ENCODE measurements at regions not wholly inside any gene's neighbourhood (a gene's known extent, or its start where the extent isn't known, plus 50 kb on each side); places are given as distances from the start of the nearest gene placed in this dataset.

DNA sequence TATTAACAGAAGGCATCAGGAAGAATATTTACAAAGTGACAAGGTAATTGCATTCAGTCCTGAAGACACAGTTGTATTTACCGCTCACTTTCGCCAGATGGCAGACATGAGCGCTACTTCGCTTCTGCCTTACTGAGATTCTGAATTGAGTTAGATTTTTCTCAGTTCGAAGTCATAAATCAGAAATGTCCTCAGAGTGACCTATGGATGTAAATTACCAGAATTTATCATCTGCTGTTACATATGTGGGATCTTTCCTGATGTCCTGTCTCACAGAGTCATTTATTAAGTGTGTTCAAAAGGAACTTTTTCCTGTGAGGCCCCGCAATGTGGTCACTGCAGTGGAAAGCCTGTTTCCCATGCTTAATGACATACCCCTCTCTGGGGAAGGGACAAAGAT is 97.3 kb upstream of the DCLK2 start:
- ATAC-seq (replicated peaks in 1 of 2) = peak in 1 of 2 donors; percentile 49

GRCh38 chr4:149983401-149983800 is 94.8 kb upstream of the DCLK2 start:
- Mint-ChIP-seq H3K36me3 (ENCODE audit: insufficient read depth in 2 of 2) (no peaks in the 10 kb centered on the region), H3K9me3 (no peaks in the 10 kb centered on the region), H3K4me3 (no peak overlapping the region), H3K27ac (no peak overlapping the region), H3K4me1 (ENCODE audit: low read depth) (peaks cover 15% of the 10 kb centered on the region), H3K27me3 (ENCODE audit: low read depth) (peaks cover 14% of the 10 kb centered on the region)
- DNase-seq (no peak), ATAC-seq (replicated peaks in 1 of 2) (no peak)

More for the DNA sequence above, 97.3 kb upstream of the DCLK2 start:
- H3K27ac Mint-ChIP-seq = no peak overlapping the region
- no peak overlapping the region for H3K4me3 Mint-ChIP-seq
- peak; percentile 37 to 52 for DNase-seq
- H3K4me1 Mint-ChIP-seq (ENCODE audit: low read depth) = no peaks in the 10 kb centered on the region
- no peaks in the 10 kb centered on the region for H3K9me3 Mint-ChIP-seq
- H3K36me3 Mint-ChIP-seq (ENCODE audit: insufficient read depth in 2 of 2) = no peaks in the 10 kb centered on the region
- peaks cover 10% of the 10 kb centered on the region for H3K27me3 Mint-ChIP-seq (ENCODE audit: low read depth)

- H3K4me1 Mint-ChIP-seq (ENCODE audit: low read depth) = peaks cover 15% of the 10 kb centered on the region
- no peaks in the 10 kb centered on the region for H3K36me3 Mint-ChIP-seq (ENCODE audit: insufficient read depth in 2 of 2)
- no peaks in the 10 kb centered on the region for H3K9me3 Mint-ChIP-seq
- H3K27me3 Mint-ChIP-seq (ENCODE audit: low read depth) = peaks cover 9% of the 10 kb centered on the region
- DNase-seq (no peak), ATAC-seq (replicated peaks in 1 of 2) (no peak)
- no peak overlapping the region for H3K4me3 Mint-ChIP-seq
- H3K27ac Mint-ChIP-seq = no peak overlapping the region
These were observed 94.3 kb upstream of the DCLK2 start for GRCh38 chr4:149983931-149984330.

DNA sequence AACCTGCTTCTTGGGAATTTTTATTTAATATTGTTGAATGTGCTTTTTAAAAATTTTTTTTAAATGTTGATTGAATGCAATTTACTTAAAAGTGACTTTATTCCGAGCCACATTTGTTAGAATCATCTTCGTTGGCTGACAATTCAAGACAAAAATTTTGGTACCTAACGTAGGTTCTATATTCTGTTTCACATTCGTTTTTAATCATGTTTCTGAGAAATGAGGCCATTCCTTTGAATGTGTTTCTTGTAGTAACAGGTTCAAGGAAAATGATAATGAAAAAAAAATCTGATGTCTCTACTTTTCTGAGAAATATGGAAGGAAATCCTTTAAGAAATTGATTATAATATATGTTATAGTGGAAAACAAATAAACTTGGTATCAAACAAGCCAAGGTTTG is 92.3 kb upstream of the DCLK2 start:
- H3K36me3 Mint-ChIP-seq (ENCODE audit: insufficient read depth in 2 of 2) = no peaks in the 10 kb centered on the region
- no peaks in the 10 kb centered on the region for H3K9me3 Mint-ChIP-seq
- peak overlapping the region; percentile 90 for H3K27ac Mint-ChIP-seq
- H3K27me3 Mint-ChIP-seq (ENCODE audit: low read depth) = peaks cover 7% of the 10 kb centered on the region
- peak overlapping the region in 1 of 2 donors; percentile 44 for H3K4me3 Mint-ChIP-seq
- DNase-seq = no peak
- peak in 1 of 2 donors; percentile 39 for ATAC-seq (replicated peaks in 1 of 2)
- H3K4me1 Mint-ChIP-seq (ENCODE audit: low read depth) = peaks cover 15% of the 10 kb centered on the region

- Mint-ChIP-seq H3K36me3 (ENCODE audit: insufficient read depth in 2 of 2) (no peaks in the 10 kb centered on the region), H3K27ac (no peak overlapping the region), H3K4me3 (no peak overlapping the region), H3K4me1 (ENCODE audit: low read depth) (peaks cover 15% of the 10 kb centered on the region), H3K9me3 (no peaks in the 10 kb centered on the region), H3K27me3 (ENCODE audit: low read depth) (peaks cover 7% of the 10 kb centered on the region)
- no peak for DNase-seq
- no peak for ATAC-seq (replicated peaks in 1 of 2)
These were observed 91.3 kb upstream of the DCLK2 start for GRCh38 chr4:149986917-149987316.

DNA sequence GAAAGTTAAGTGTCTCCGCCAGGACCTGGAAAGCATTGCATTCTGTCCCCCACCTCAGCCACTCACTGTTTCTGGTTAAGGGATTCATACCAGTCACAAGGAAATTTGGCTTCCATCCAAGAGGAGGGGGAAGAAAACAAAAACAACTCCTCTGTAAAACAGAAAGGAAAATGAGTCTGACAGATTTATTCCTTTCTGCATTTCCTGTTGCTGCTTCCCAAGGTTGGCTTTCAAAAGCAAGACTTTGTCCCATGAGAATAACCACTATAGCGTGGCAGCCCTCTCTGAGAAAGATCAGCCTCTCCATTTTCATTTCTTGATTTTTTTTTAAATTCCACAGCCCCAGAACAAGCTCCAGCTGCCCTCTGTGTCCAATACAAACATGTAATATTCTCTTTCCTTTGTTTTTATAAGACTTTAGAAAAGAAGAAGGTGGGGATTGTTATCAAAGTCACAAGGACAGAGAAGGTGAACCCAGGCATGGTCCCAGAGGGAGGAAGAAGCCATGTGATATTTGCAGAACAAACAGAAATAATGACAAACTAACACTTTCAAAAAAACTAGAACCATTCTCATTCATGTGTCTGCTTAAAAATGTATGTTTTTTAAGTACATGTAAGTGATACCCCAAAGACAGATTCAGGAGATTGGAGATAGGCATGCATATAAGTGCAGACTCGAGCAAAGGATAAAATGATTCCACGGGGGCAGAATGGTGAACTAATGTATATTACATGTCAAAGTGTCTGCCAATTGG is 90.7 kb upstream of the DCLK2 start:
- Mint-ChIP-seq H3K4me3 (no peak overlapping the region), H3K27ac (peak overlapping the region; percentile 54), H3K9me3 (no peaks in the 10 kb centered on the region), H3K4me1 (ENCODE audit: low read depth) (peaks cover 15% of the 10 kb centered on the region), H3K36me3 (ENCODE audit: insufficient read depth in 2 of 2) (no peaks in the 10 kb centered on the region), H3K27me3 (ENCODE audit: low read depth) (peaks cover 7% of the 10 kb centered on the region)
- DNase-seq (no peak), ATAC-seq (replicated peaks in 1 of 2) (no peak)

- ATAC-seq (replicated peaks in 1 of 2) (no peak), DNase-seq (no peak)
- Mint-ChIP-seq H3K4me3 (no peak overlapping the region), H3K27ac (no peak overlapping the region), H3K36me3 (ENCODE audit: insufficient read depth in 2 of 2) (no peaks in the 10 kb centered on the region), H3K9me3 (no peaks in the 10 kb centered on the region), H3K4me1 (ENCODE audit: low read depth) (peaks cover 15% of the 10 kb centered on the region), H3K27me3 (ENCODE audit: low read depth) (peaks cover 7% of the 10 kb centered on the region)
These were observed 90.2 kb upstream of the DCLK2 start for GRCh38 chr4:149988087-149988410.

GRCh38 chr4:149993030-149993429 is 85.2 kb upstream of the DCLK2 start:
- Mint-ChIP-seq H3K4me3 (no peak overlapping the region), H3K27ac (no peak overlapping the region), H3K9me3 (no peaks in the 10 kb centered on the region), H3K36me3 (ENCODE audit: insufficient read depth in 2 of 2) (no peaks in the 10 kb centered on the region), H3K27me3 (ENCODE audit: low read depth) (no peaks in the 10 kb centered on the region), H3K4me1 (ENCODE audit: low read depth) (no peaks in the 10 kb centered on the region)
- ATAC-seq (replicated peaks in 1 of 2) (peak; percentile 61 to 83), DNase-seq (peak; percentile 4 to 13)

DNA sequence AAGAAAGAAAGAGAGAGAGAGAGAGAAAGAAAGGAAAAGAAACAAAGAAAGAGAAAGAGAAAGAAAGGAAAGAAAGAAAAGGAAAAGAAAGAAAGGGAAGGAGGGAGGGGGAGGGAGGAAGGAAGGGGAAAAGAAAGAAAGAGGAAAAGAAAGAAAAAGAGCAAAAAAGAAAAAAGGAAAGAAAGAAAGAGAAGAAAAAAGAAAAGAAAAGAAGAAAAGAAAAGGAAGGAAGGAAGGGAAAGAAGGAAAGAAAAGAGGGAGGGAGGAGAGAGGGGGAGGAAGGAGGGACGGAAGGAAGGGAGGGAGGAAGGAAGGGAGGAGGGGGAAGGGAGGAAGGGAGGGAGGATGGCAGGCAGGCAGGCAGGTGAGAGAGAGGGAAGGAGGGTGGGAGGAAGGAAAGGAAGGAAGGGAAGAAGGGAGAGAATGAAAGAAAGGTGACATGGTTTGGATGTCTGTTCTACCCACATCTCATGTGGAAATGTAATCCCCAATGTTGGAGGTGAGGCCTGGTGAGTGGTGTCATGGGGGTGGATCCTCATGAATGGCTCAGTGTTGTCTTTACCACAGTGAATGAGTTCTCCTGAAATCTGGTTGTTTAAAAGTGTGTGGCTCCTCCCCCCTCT is 83.0 kb upstream of the DCLK2 start:
- H3K27me3 Mint-ChIP-seq (ENCODE audit: low read depth) = no peaks in the 10 kb centered on the region
- no peak overlapping the region for H3K4me3 Mint-ChIP-seq
- H3K27ac Mint-ChIP-seq = peak overlapping the region; percentile 65
- ATAC-seq (replicated peaks in 1 of 2) (no peak), DNase-seq (no peak)
- H3K36me3 Mint-ChIP-seq (ENCODE audit: insufficient read depth in 2 of 2) = no peaks in the 10 kb centered on the region
- H3K9me3 Mint-ChIP-seq = no peaks in the 10 kb centered on the region
- no peaks in the 10 kb centered on the region for H3K4me1 Mint-ChIP-seq (ENCODE audit: low read depth)

DNA sequence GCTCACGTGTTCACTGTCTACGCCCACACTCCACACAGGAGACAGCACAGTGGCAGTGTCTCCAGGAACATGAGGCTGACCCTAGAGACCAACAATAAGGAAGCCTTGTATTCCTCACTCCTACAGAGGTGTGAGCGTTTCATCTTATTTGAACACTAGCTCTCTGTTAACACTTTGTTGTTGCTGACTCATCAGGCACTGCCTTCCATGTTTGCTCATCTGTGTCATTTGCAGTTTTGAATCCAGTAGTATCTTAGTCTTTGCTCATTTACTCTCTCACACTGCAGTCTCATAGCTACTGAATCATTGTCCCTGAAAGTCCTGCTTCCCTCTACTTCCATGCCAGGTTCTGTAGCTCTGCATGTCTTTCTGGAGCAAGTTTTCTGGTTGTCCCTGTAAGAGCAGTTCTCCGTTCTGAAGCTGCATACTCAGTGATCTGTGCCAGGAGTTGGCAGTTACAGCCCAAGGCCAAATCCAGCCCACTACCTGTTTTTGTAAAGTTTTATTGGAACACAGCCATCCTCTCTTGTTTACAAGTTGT is 80.3 kb upstream of the DCLK2 start:
- no peak overlapping the region for H3K27ac Mint-ChIP-seq
- H3K36me3 Mint-ChIP-seq (ENCODE audit: insufficient read depth in 2 of 2) = no peaks in the 10 kb centered on the region
- H3K4me3 Mint-ChIP-seq = no peak overlapping the region
- H3K9me3 Mint-ChIP-seq = no peaks in the 10 kb centered on the region
- no peaks in the 10 kb centered on the region for H3K4me1 Mint-ChIP-seq (ENCODE audit: low read depth)
- H3K27me3 Mint-ChIP-seq (ENCODE audit: low read depth) = no peaks in the 10 kb centered on the region
- ATAC-seq (replicated peaks in 1 of 2) (peak; percentile 68 to 84), DNase-seq (peak; percentile 1 to 9)

GRCh38 chr4:149999485-150000074 is 78.7 kb upstream of the DCLK2 start:
- Mint-ChIP-seq H3K9me3 (no peaks in the 10 kb centered on the region), H3K4me1 (ENCODE audit: low read depth) (no peaks in the 10 kb centered on the region), H3K4me3 (no peak overlapping the region), H3K36me3 (ENCODE audit: insufficient read depth in 2 of 2) (no peaks in the 10 kb centered on the region), H3K27me3 (ENCODE audit: low read depth) (peaks cover 6% of the 10 kb centered on the region), H3K27ac (no peak overlapping the region)
- DNase-seq (no peak), ATAC-seq (replicated peaks in 1 of 2) (no peak)

- no peaks in the 10 kb centered on the region for H3K9me3 Mint-ChIP-seq
- ATAC-seq (replicated peaks in 1 of 2) = no peak
These were observed 76.4 kb upstream of the DCLK2 start for GRCh38 chr4:150001815-150002214.

GRCh38 chr4:150002561-150002960 is 75.7 kb upstream of the DCLK2 start:
- Mint-ChIP-seq H3K9me3 (no peaks in the 10 kb centered on the region), H3K4me3 (no peak overlapping the region), H3K4me1 (ENCODE audit: low read depth) (no peaks in the 10 kb centered on the region), H3K27me3 (ENCODE audit: low read depth) (peaks cover 17% of the 10 kb centered on the region), H3K27ac (no peak overlapping the region), H3K36me3 (ENCODE audit: insufficient read depth in 2 of 2) (no peaks in the 10 kb centered on the region)
- no peak for ATAC-seq (replicated peaks in 1 of 2)
- DNase-seq = no peak

More at GRCh38 chr4:150001815-150002214, 76.4 kb upstream of the DCLK2 start:
- no peak overlapping the region for H3K27ac Mint-ChIP-seq
- H3K4me3 Mint-ChIP-seq = no peak overlapping the region
- no peaks in the 10 kb centered on the region for H3K36me3 Mint-ChIP-seq (ENCODE audit: insufficient read depth in 2 of 2)
- H3K4me1 Mint-ChIP-seq (ENCODE audit: low read depth) = no peaks in the 10 kb centered on the region
- H3K27me3 Mint-ChIP-seq (ENCODE audit: low read depth) = peaks cover 17% of the 10 kb centered on the region
- DNase-seq = no peak
